ENCODE measurements at regions not wholly inside any gene's neighbourhood (a gene's known extent, or its start where the extent isn't known, plus 50 kb on each side); places are given as distances from the start of the nearest gene placed in this dataset.

GRCh38 chr13:111652676-111653075, 332.2 kb downstream of the TEX29 start (continued):
- TF ChIP-seq AR (CRISPR knock-in tag; IDR thresholded peaks at IDR 0.05) (no peak), ZMAT4 (CRISPR knock-in tag; IDR thresholded peaks at IDR 0.05) (no peak), ZNF121 (CRISPR knock-in tag; IDR thresholded peaks at IDR 0.05) (no peak), NFYB (CRISPR knock-in tag; conservative IDR thresholded peaks at IDR 0.05; ENCODE audit: low read depth) (no peak), ERG (CRISPR knock-in tag; IDR thresholded peaks at IDR 0.05) (no peak), AFF4 (CRISPR knock-in tag; IDR thresholded peaks at IDR 0.05; ENCODE audit: borderline replicate concordance) (no peak), PRRX2 (CRISPR knock-in tag; IDR thresholded peaks at IDR 0.05) (no peak)

GRCh38 chr13:111654531-111654930, 334.1 kb downstream of the TEX29 start:
- Mint-ChIP-seq H3K4me1 (peaks cover 17% of the 10 kb centered on the region), H3K4me3 (no peak overlapping the region), H3K27ac (no peak overlapping the region), H3K27me3 (ENCODE audit: low read depth) (peaks cover 2% of the 10 kb centered on the region; the same call in 1 of the 2 replicates), H3K36me3 (no peaks in the 10 kb centered on the region), H3K9me3 (no peaks in the 10 kb centered on the region)
- CTCF ChIA-PET: no interaction called here
- ATAC-seq (no peak), DNase-seq (ENCODE audit: low spot score) (no peak)
- TF ChIP-seq ZNF416 (CRISPR knock-in tag; IDR thresholded peaks at IDR 0.05) (no peak), ZNF317 (CRISPR knock-in tag; IDR thresholded peaks at IDR 0.05; ENCODE audit: borderline replicate concordance, low read depth) (peak; percentile 95), ZNF263 (CRISPR knock-in tag; IDR thresholded peaks at IDR 0.05; ENCODE audit: low read depth) (no peak), MAX (CRISPR knock-in tag; IDR thresholded peaks at IDR 0.05) (0 out of 2 replicates have a peak, but pooled peaks have one; percentile 24)
- POLR2A ChIA-PET: no interaction called here

GRCh38 chr13:111656439-111656838, 336.0 kb downstream of the TEX29 start:
- Mint-ChIP-seq H3K27ac (no peak overlapping the region), H3K4me1 (peaks cover 17% of the 10 kb centered on the region), H3K9me3 (no peaks in the 10 kb centered on the region), H3K27me3 (ENCODE audit: low read depth) (peaks cover 2% of the 10 kb centered on the region; the same call in 1 of the 2 replicates), H3K36me3 (no peaks in the 10 kb centered on the region), H3K4me3 (no peak overlapping the region)
- ATAC-seq (no peak), DNase-seq (ENCODE audit: low spot score) (no peak)
- POLR2A ChIA-PET: no interaction called here
- CTCF ChIA-PET: no interaction called here
- TF ChIP-seq FOXP1 (CRISPR knock-in tag; IDR thresholded peaks at IDR 0.05; ENCODE audit: borderline replicate concordance) (no peak), FOXJ3 (CRISPR knock-in tag; IDR thresholded peaks at IDR 0.05; ENCODE audit: borderline replicate concordance) (no peak), MYBL2 (CRISPR knock-in tag; IDR thresholded peaks at IDR 0.05) (no peak), PRRX2 (CRISPR knock-in tag; IDR thresholded peaks at IDR 0.05) (no peak), ELF4 (CRISPR knock-in tag; IDR thresholded peaks at IDR 0.05; ENCODE audit: low read depth) (no peak), TEAD1 (CRISPR knock-in tag; IDR thresholded peaks at IDR 0.05) (no peak), ZMAT4 (CRISPR knock-in tag; IDR thresholded peaks at IDR 0.05) (no peak), KAT7 (CRISPR knock-in tag; IDR thresholded peaks at IDR 0.05; ENCODE audit: borderline replicate concordance) (no peak)

All from WTC11 (cell line).